H1 (cell line): ENCODE measurements at regions not wholly inside any gene's neighbourhood (a gene's known extent, or its start where the extent isn't known, plus 50 kb on each side); places are given as distances from the start of the nearest gene placed in this dataset.

Source experiments
- CTCF ChIA-PET: fragments of 300-600 bp; sonication (Branson Sonifier 250); formaldehyde crosslinking; loops from one replicate; lab custom pipeline; 2021; ENCODE audit not compliant: partially characterized antibody; lab: Charles Lee
- POLR2A ChIA-PET: fragments of 300-600 bp; sonication (Branson Sonifier 250); formaldehyde crosslinking; loops from one replicate; lab custom pipeline; 2021; ENCODE audit warnings: inconsistent platforms; ENCODE audit not compliant: partially characterized antibody; lab: Charles Lee
- DNase-seq, 2 experiments: peaks; one replicate each; pipeline versions ENCODE4 v3.0.0 to v3.0.0-alpha.2; 2010 to 2022; ENCODE audit warnings: low spot score in 2 of 2, low read depth in 1 of 2, mixed read lengths in 1 of 2
- FAIRE-seq: peaks from 2 replicates; lab custom pipeline; 2011; peaks lifted over from hg19 to GRCh38; lab: Jason Lieb, UNC
- H2AFZ ChIP-seq: 2 replicates; pipeline ENCODE4 v1.8.1; 2012; ENCODE audit warnings: low read length, inconsistent platforms
- H2AK5ac ChIP-seq: 2 replicates; pipeline ENCODE4 v1.6.1; 2013; ENCODE audit warnings: low read depth, low read length
- H2BK120ac ChIP-seq: replicated peaks from 2 replicates; pipeline ENCODE3; 2013; ENCODE audit warnings: low read depth, low read length, inconsistent platforms
- H2BK12ac ChIP-seq: 2 replicates; pipeline ENCODE4 v1.6.1; 2013; ENCODE audit warnings: low read depth, low read length
- H2BK15ac ChIP-seq: 2 replicates; pipeline ENCODE4 v1.6.1; 2013; ENCODE audit warnings: low read length
- H2BK20ac ChIP-seq: 2 replicates; pipeline ENCODE4 v1.6.1; 2013; ENCODE audit warnings: low read length
- H2BK5ac ChIP-seq: 2 replicates; pipeline ENCODE4 v1.6.1; 2013; ENCODE audit warnings: low read depth, low read length
- H3K14ac ChIP-seq: 2 replicates; pipeline ENCODE4 v1.6.1; 2013; ENCODE audit warnings: inconsistent platforms; ENCODE audit not compliant: insufficient read length
- H3K18ac ChIP-seq: 2 replicates; pipeline ENCODE4 v1.6.1; 2013; ENCODE audit warnings: low read length; ENCODE audit errors: extremely low read depth
- H3K23ac ChIP-seq: 2 replicates; pipeline ENCODE4 v1.6.1; 2013; ENCODE audit warnings: inconsistent platforms; ENCODE audit not compliant: insufficient read length
- H3K23me2 ChIP-seq: 2 replicates; pipeline ENCODE4 v1.6.1; 2013; ENCODE audit warnings: low read depth, low read length
- H3K27ac ChIP-seq: 2 replicates; pipeline ENCODE4 v1.6.1; 2011; ENCODE audit warnings: low read depth, low read length, inconsistent platforms
- H3K27me3 ChIP-seq, 4 experiments: replicated peaks in 1 of 4; 1 replicate in 1 of 4; 2 replicates in 3 of 4; pipeline versions ENCODE4 v1.6.1 to v1.8.1; 2011 to 2013; ENCODE audit warnings: low read length in 3 of 4, mild to moderate bottlenecking in 3 of 4, inconsistent platforms in 2 of 4, mixed read lengths in 2 of 4, moderate library complexity in 1 of 4; ENCODE audit not compliant: control insufficient read depth in 3 of 4, insufficient read depth in 3 of 4; ENCODE audit errors: extremely low read depth in 1 of 4
- H3K36me3 ChIP-seq, 4 experiments: 2 replicates each; pipeline versions ENCODE4 v1.6.1 to v1.8.1; 2011 to 2013; ENCODE audit warnings: mild to moderate bottlenecking in 4 of 4, low read length in 3 of 4, moderate library complexity in 2 of 4, control low read depth in 1 of 4, inconsistent platforms in 1 of 4; ENCODE audit not compliant: insufficient read depth in 4 of 4, control insufficient read depth in 2 of 4
- H3K4ac ChIP-seq: replicated peaks from 2 replicates; pipeline ENCODE3; 2013; ENCODE audit warnings: low read length, low read depth, mixed read lengths, inconsistent platforms; ENCODE audit not compliant: insufficient read length
- H3K4me1 ChIP-seq, 4 experiments: replicated peaks in 1 of 4; 1 replicate in 1 of 4; 2 replicates in 3 of 4; pipeline versions ENCODE4 v1.6.1 to v1.8.1; 2011 to 2013; ENCODE audit warnings: low read length in 3 of 4, inconsistent platforms in 2 of 4, mixed read lengths in 1 of 4; ENCODE audit not compliant: insufficient read depth in 4 of 4, control insufficient read depth in 3 of 4
- H3K4me2 ChIP-seq, 2 experiments: 2 replicates each; pipeline versions ENCODE4 v1.6.1 to v1.8.1; 2011 to 2013; ENCODE audit warnings: low read depth in 2 of 2, low read length in 2 of 2, control low read depth in 1 of 2, inconsistent platforms in 1 of 2, mild to moderate bottlenecking in 1 of 2; ENCODE audit not compliant: insufficient read depth in 1 of 2
- H3K4me3 ChIP-seq, 4 experiments: fragments of 200-600, 300-600 bp in 1 of 4; sonication (generic), shearing (Covaris generic), sonication (Bioruptor Twin) in 1 of 4; 2 replicates each; pipeline versions ENCODE4 v1.5.1 to v1.8.1; 2011 to 2016; ENCODE audit warnings: low read length in 4 of 4, low read depth in 3 of 4, control low read depth in 2 of 4, inconsistent platforms in 2 of 4, mild to moderate bottlenecking in 2 of 4, mixed read lengths in 1 of 4, moderate library complexity in 1 of 4; ENCODE audit not compliant: insufficient read depth in 2 of 4; ENCODE audit errors: extremely low read depth in 1 of 4
- H3K56ac ChIP-seq: replicated peaks from 2 replicates; pipeline ENCODE3; 2013; ENCODE audit warnings: low read depth, mild to moderate bottlenecking, mixed read lengths, low read length, inconsistent platforms; ENCODE audit not compliant: insufficient read length
- H3K79me1 ChIP-seq: 2 replicates; pipeline ENCODE4 v1.6.1; 2013; ENCODE audit warnings: low read depth, low read length, control low read depth
- H3K79me2 ChIP-seq, 2 experiments: 2 replicates each; pipeline versions ENCODE4 v1.6.1 to v1.8.1; 2012 to 2013; ENCODE audit warnings: low read length in 2 of 2, mild to moderate bottlenecking in 2 of 2, inconsistent platforms in 1 of 2; ENCODE audit not compliant: insufficient read depth in 2 of 2, control insufficient read depth in 1 of 2
- H3K9ac ChIP-seq, 4 experiments: replicated peaks in 1 of 4; 1 replicate in 1 of 4; 2 replicates in 3 of 4; pipeline versions ENCODE4 v1.6.1 to v1.8.1; 2011 to 2013; ENCODE audit warnings: low read depth in 3 of 4, low read length in 3 of 4, control low read depth in 2 of 4, mild to moderate bottlenecking in 2 of 4, moderate library complexity in 2 of 4, inconsistent platforms in 1 of 4; ENCODE audit errors: extremely low read depth in 1 of 4
- H3K9me3 ChIP-seq, 2 experiments: 2 replicates each; pipeline versions ENCODE4 v1.6.1 to v1.8.1; 2012 to 2013; ENCODE audit warnings: mild to moderate bottlenecking in 2 of 2, moderate library complexity in 2 of 2, control low read depth in 1 of 2, inconsistent platforms in 1 of 2, low read depth in 1 of 2, low read length in 1 of 2, mixed read lengths in 1 of 2; ENCODE audit not compliant: insufficient read depth in 2 of 2
- H4K20me1 ChIP-seq, 2 experiments: replicated peaks in 1 of 2; 2 replicates each; pipeline versions ENCODE3 to v1.8.1; 2011 to 2013; ENCODE audit warnings: inconsistent platforms in 2 of 2, low read length in 2 of 2, mild to moderate bottlenecking in 1 of 2; ENCODE audit not compliant: insufficient read depth in 2 of 2, control insufficient read depth in 1 of 2
- H4K5ac ChIP-seq: 2 replicates; pipeline ENCODE4 v1.6.1; 2013; ENCODE audit warnings: low read length, low read depth, mixed read lengths, inconsistent platforms; ENCODE audit not compliant: insufficient read length
- H4K8ac ChIP-seq: 2 replicates; pipeline ENCODE4 v1.8.0; 2013; ENCODE audit warnings: mild to moderate bottlenecking, moderate library complexity, low read length, inconsistent platforms; ENCODE audit not compliant: insufficient read depth; ENCODE audit errors: extremely low read depth
- H4K91ac ChIP-seq: replicated peaks from 2 replicates; pipeline ENCODE3; 2013; ENCODE audit warnings: low read length, mixed read lengths, inconsistent platforms; ENCODE audit not compliant: insufficient read length
- ASH2L ChIP-seq: fragments of 200-600, 300-600 bp; sonication (generic); IDR thresholded peaks from one replicate; pipeline ENCODE4 v1.7.1; 2017; ENCODE audit warnings: low read length
- ATF3 ChIP-seq: IDR thresholded peaks from 2 replicates; pipeline ENCODE4 v1.6.1; 2011; ENCODE audit warnings: low read depth, mild to moderate bottlenecking, low read length; ENCODE audit not compliant: insufficient read depth
- BCL11A ChIP-seq, 2 experiments: IDR thresholded peaks; one replicate each; pipeline ENCODE4 v1.6.1; 2011; ENCODE audit warnings: low read depth in 2 of 2, low read length in 2 of 2, mild to moderate bottlenecking in 2 of 2
- BRCA1 ChIP-seq: IDR thresholded peaks from 2 replicates; pipeline ENCODE4 v1.6.1; 2012; ENCODE audit warnings: low read depth, low read length, improper control_type of control experiment
- CHD2 ChIP-seq: IDR thresholded peaks from 2 replicates; pipeline ENCODE4 v1.6.1; 2012; ENCODE audit warnings: low read length, improper control_type of control experiment
- FOSL1 ChIP-seq: IDR thresholded peaks from 2 replicates; pipeline ENCODE4 v1.6.1; 2011; ENCODE audit warnings: mild to moderate bottlenecking, low read depth, low read length, moderate library complexity; ENCODE audit not compliant: insufficient read depth
- GTF2F1 ChIP-seq: IDR thresholded peaks from 2 replicates; pipeline ENCODE4 v1.6.1; 2012; ENCODE audit warnings: low read depth, low read length, improper control_type of control experiment, borderline replicate concordance
- KDM1A ChIP-seq: fragments of 200-600, 300-600 bp; sonication (generic); IDR thresholded peaks from 2 replicates; pipeline ENCODE4 v1.7.1; 2016; ENCODE audit warnings: mild to moderate bottlenecking, low read length, borderline replicate concordance
- KDM4A ChIP-seq: IDR thresholded peaks from one replicate; pipeline ENCODE4 v1.7.1; 2012; ENCODE audit warnings: low read depth, mild to moderate bottlenecking, moderate library complexity, low read length, inconsistent platforms; ENCODE audit not compliant: severe bottlenecking
- POU5F1 ChIP-seq: IDR thresholded peaks from 2 replicates; pipeline ENCODE4 v1.6.1; 2011; ENCODE audit warnings: low read depth, mild to moderate bottlenecking, low read length, moderate library complexity
- RXRA ChIP-seq: IDR thresholded peaks from 2 replicates; pipeline ENCODE4 v1.6.1; 2011; ENCODE audit warnings: low read depth, mild to moderate bottlenecking, low read length, moderate library complexity; ENCODE audit not compliant: insufficient read depth
- SP1 ChIP-seq: IDR thresholded peaks from 2 replicates; pipeline ENCODE4 v1.6.1; 2011; ENCODE audit warnings: low read depth, low read length
- TAF7 ChIP-seq: optimal IDR thresholded peaks from 2 replicates; pipeline ENCODE3; 2011; ENCODE audit warnings: low read depth, mild to moderate bottlenecking, inconsistent platforms, low read length, moderate library complexity, borderline replicate concordance
- WGBS, 2 experiments: shearing (Covaris generic) in 1 of 2; methylation state at CpG; one replicate each; pipeline versions ENCODE4 v1.1.6 to v1.1.7; 2013 to 2015; ENCODE audit warnings: low lambda C conversion rate in 2 of 2, mixed read lengths in 2 of 2, inconsistent platforms in 1 of 2, low coverage in 1 of 2, missing lambda C conversion rate in 1 of 2; ENCODE audit not compliant: insufficient replicate concordance in 2 of 2, insufficient coverage in 1 of 2, insufficient read length in 1 of 2; ENCODE audit errors: extremely low coverage in 1 of 2, missing lambda C conversion rate in 1 of 2; 5-methylcytosine and 5-hydroxymethylcytosine counted together
- TF ChIP-seq, protein P1 (sequence below): IDR thresholded peaks from 2 replicates; pipeline ENCODE4 v1.6.1; 2011; ENCODE audit warnings: low read length, improper control_type of control experiment

DNA sequence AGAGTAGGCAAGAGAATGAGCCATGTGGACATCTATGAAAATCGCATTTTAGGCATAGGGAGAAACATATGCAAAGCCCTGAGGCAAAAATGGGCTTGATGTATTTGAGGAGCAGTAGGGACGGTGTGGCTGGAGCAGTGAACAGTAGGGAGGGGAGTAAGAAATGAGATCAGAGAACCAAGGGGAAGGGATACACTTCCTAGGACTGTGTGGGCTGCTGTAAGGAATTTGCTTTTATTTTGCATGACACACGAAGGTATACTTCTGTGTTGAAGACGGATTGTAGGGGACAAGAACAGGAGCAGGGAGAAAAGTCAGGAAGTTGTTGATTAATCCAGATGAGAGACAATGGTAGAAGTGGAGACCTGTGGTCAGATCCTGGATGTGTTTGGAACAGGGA, 572.1 kb downstream of the JRKL start:
- POLR2A ChIA-PET: no interaction called here
- no peak for DNase-seq
- TF ChIP-seq TAF7 (no peak), FOSL1 (no peak), GTF2F1 (no peak), KDM4A (no peak), ASH2L (no peak), BCL11A (IDR thresholded peaks at IDR 0.05; ENCODE audit: low read depth in 2 of 2, low read length in 2 of 2) (no peak), ATF3 (no peak), POU5F1 (no peak), CHD2 (no peak), BRCA1 (no peak), SP1 (no peak), RXRA (no peak), KDM1A (no peak)
- TF ChIP-seq, protein P1, sequence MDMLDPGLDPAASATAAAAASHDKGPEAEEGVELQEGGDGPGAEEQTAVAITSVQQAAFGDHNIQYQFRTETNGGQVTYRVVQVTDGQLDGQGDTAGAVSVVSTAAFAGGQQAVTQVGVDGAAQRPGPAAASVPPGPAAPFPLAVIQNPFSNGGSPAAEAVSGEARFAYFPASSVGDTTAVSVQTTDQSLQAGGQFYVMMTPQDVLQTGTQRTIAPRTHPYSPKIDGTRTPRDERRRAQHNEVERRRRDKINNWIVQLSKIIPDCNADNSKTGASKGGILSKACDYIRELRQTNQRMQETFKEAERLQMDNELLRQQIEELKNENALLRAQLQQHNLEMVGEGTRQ: no peak

More for the DNA sequence above, 572.1 kb downstream of the JRKL start:
- no peak overlapping the region for H2BK5ac ChIP-seq
- H2AFZ ChIP-seq: peak overlapping the region; percentile 92
- no peak overlapping the region for H3K23ac ChIP-seq
- no peak overlapping the region for H4K91ac ChIP-seq
- 50% methylated on average over 4 of the region's 4 CpGs; no CpG with 5 or more reads in 1 of the 2 experiments for WGBS, 2 experiments
- no peak overlapping the region for H3K9ac ChIP-seq
- no peak for FAIRE-seq
- H3K79me2 ChIP-seq: no peaks in the 10 kb centered on the region
- no peak overlapping the region for H3K4ac ChIP-seq
- H2BK15ac ChIP-seq: no peak overlapping the region
- H3K4me1 ChIP-seq: no peaks in the 10 kb centered on the region
- H3K27ac ChIP-seq: no peak overlapping the region
- H3K4me2 ChIP-seq: no peak overlapping the region
- H3K9me3 ChIP-seq: no peaks in the 10 kb centered on the region
- no peak overlapping the region for H2BK120ac ChIP-seq
- no peaks in the 10 kb centered on the region for H4K20me1 ChIP-seq
- no peak overlapping the region for H3K4me3 ChIP-seq
- no peak overlapping the region for H2BK12ac ChIP-seq
- H3K14ac ChIP-seq: no peak overlapping the region
- H3K56ac ChIP-seq: no peak overlapping the region
- no peak overlapping the region for H2AK5ac ChIP-seq
- no peak overlapping the region for H3K18ac ChIP-seq
- no peaks in the 10 kb centered on the region for H3K36me3 ChIP-seq
- no peaks in the 10 kb centered on the region for H3K23me2 ChIP-seq
- CTCF ChIA-PET: no interaction called here
- H3K79me1 ChIP-seq: no peaks in the 10 kb centered on the region
- H4K8ac ChIP-seq: no peak overlapping the region
- H4K5ac ChIP-seq: no peak overlapping the region
- H3K27me3 ChIP-seq: no peaks in the 10 kb centered on the region
- H2BK20ac ChIP-seq: no peak overlapping the region
